AG10803 (cell line): ENCODE measurements at regions not wholly inside any gene's neighbourhood (a gene's known extent, or its start where the extent isn't known, plus 50 kb on each side); places are given as distances from the start of the nearest gene placed in this dataset.

Experiments
- DNase-seq: peaks from one replicate; pipeline ENCODE4 v3.0.0; 2010; ENCODE audit warnings: low read depth
- H3K4me3 ChIP-seq: 2 replicates; pipeline ENCODE4 v1.5.1; 2011; ENCODE audit warnings: mild to moderate bottlenecking, low read length, control low read depth
- CTCF ChIP-seq: conservative IDR thresholded peaks from 2 replicates; pipeline ENCODE4 v1.5.1; 2011; ENCODE audit warnings: mild to moderate bottlenecking, low read length, control low read depth, inconsistent platforms

- no peak overlapping the region for H3K4me3 ChIP-seq
- no peak for TF ChIP-seq CTCF
- DNase-seq, result no peak
Observed at GRCh38 chr16:5775916-5776315, 678.3 kb upstream of the EEF2KMT start.

GRCh38 chr16:5770118-5770517 is 672.5 kb upstream of the EEF2KMT start:
- H3K4me3 ChIP-seq, result no peak overlapping the region
- no peak for DNase-seq
- no peak for TF ChIP-seq CTCF

GRCh38 chr16:5769513-5769912 is 671.9 kb upstream of the EEF2KMT start:
- H3K4me3 ChIP-seq, result no peak overlapping the region
- no peak for TF ChIP-seq CTCF

GRCh38 chr16:5768445-5768844 is 670.9 kb upstream of the EEF2KMT start:
- H3K4me3 ChIP-seq, result no peak overlapping the region
- no peak for TF ChIP-seq CTCF
- DNase-seq, result no peak

More at GRCh38 chr16:5769513-5769912, 671.9 kb upstream of the EEF2KMT start:
- DNase-seq, result no peak

GRCh38 chr16:5763176-5763575 is 665.6 kb upstream of the EEF2KMT start:
- no peak overlapping the region for H3K4me3 ChIP-seq
- no peak for TF ChIP-seq CTCF
- no peak for DNase-seq

- no peak for DNase-seq
- no peak overlapping the region for H3K4me3 ChIP-seq
- no peak for TF ChIP-seq CTCF
Observed at GRCh38 chr16:5762362-5762761, 664.8 kb upstream of the EEF2KMT start.

GRCh38 chr16:5761592-5761991 is 664.0 kb upstream of the EEF2KMT start:
- no peak for TF ChIP-seq CTCF
- no peak overlapping the region for H3K4me3 ChIP-seq
- no peak for DNase-seq
